Bronchial epithelial cell (primary cell): ENCODE measurements at regions not wholly inside any gene's neighbourhood (a gene's known extent, or its start where the extent isn't known, plus 50 kb on each side); places are given as distances from the start of the nearest gene placed in this dataset.

ENCODE experiments used
- DNase-seq: peaks from one replicate; pipeline ENCODE4 v3.0.0-alpha.2; 2010; ENCODE audit warnings: low read depth
- FAIRE-seq: peaks from 2 replicates; lab custom pipeline; 2011; peaks lifted over from hg19 to GRCh38; lab: Jason Lieb, UNC
- H3K27me3 ChIP-seq: 2 replicates; pipeline ENCODE4 v1.5.1; 2011; ENCODE audit warnings: low read length; ENCODE audit not compliant: control insufficient read depth, insufficient read depth
- H3K36me3 ChIP-seq: 2 replicates; pipeline ENCODE4 v1.5.1; 2011; ENCODE audit warnings: low read length; ENCODE audit not compliant: control insufficient read depth, insufficient read depth
- H3K4me3 ChIP-seq: 2 replicates; pipeline ENCODE4 v1.5.1; 2011; ENCODE audit warnings: mild to moderate bottlenecking, low read depth, low read length, control low read depth
- TF ChIP-seq, protein P1 (sequence below): IDR thresholded peaks from 2 replicates; pipeline ENCODE4 v1.5.1; 2011; ENCODE audit warnings: mild to moderate bottlenecking, moderate library complexity, low read length, control low read depth, inconsistent platforms; ENCODE audit not compliant: insufficient read depth, severe bottlenecking

DNA sequence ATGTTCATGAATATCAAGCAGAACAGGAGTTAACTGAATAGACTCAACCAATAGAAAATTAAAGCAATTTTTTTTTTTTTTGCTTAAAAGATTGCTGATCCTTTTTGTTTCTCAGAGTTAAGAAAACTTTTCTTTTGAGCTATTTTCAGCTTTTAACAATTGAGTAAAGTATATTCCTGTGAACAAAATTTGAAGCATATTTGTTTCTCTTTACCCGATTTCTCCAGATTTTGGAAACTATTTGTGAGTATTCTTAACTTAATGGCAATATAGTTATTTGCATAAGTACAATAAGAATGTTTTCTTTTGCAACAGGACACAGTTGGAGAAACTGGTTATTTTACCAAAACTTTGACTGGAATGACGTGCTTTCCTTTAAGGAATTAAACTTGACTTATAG is 53.4 kb upstream of the C15orf39 start:
- Histone ChIP-seq H3K4me3 (no peak overlapping the region), H3K27me3 (peaks cover 1% of the 10 kb centered on the region), H3K36me3 (no peaks in the 10 kb centered on the region)
- TF ChIP-seq, protein P1, sequence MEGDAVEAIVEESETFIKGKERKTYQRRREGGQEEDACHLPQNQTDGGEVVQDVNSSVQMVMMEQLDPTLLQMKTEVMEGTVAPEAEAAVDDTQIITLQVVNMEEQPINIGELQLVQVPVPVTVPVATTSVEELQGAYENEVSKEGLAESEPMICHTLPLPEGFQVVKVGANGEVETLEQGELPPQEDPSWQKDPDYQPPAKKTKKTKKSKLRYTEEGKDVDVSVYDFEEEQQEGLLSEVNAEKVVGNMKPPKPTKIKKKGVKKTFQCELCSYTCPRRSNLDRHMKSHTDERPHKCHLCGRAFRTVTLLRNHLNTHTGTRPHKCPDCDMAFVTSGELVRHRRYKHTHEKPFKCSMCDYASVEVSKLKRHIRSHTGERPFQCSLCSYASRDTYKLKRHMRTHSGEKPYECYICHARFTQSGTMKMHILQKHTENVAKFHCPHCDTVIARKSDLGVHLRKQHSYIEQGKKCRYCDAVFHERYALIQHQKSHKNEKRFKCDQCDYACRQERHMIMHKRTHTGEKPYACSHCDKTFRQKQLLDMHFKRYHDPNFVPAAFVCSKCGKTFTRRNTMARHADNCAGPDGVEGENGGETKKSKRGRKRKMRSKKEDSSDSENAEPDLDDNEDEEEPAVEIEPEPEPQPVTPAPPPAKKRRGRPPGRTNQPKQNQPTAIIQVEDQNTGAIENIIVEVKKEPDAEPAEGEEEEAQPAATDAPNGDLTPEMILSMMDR = no peak
- FAIRE-seq (no peak), DNase-seq (no peak)

DNA sequence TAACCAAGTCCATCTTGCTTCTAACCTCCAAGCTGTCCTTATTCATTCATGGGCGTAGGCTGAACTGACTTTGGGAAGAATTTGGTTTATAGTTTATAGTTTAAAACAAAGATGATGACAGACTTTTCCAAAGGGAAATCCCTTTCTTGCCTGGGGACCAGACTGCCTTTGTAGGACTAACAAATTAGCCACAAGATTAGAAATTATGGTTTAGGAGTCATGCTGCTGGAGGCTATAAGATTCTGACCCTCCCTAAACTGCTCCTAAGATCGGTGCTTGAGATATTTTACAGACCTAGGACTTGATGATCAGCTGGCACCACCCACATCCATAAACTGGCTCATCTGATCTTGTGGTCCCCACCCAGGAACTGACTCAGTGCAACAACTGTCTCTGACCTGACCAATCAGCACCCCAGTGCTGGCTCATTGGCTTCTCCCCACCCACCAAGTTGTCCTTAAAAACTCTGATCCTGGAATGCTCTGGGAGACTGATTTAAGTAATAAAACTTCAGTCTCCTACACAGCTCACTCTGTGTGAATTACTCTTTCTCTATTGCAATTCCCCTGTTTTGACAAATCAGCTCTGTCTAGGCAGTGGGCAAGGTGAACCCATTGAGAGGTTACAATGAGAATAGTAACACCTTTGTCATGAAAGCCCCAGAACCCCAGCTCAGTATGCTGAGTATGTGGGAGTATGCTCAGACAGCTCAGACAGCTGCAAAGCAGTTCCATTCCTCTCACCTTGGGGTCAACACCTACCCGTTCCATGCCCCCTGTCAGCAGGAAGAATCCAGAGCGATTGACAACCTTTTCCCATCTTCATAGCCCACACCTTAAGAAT is 51.6 kb upstream of the C15orf39 start:
- Histone ChIP-seq H3K27me3 (peaks cover 1% of the 10 kb centered on the region), H3K4me3 (no peak overlapping the region), H3K36me3 (no peaks in the 10 kb centered on the region)
- DNase-seq (peak; percentile 81), FAIRE-seq (peak; percentile 43)
- TF ChIP-seq, protein P1 = no peak

DNA sequence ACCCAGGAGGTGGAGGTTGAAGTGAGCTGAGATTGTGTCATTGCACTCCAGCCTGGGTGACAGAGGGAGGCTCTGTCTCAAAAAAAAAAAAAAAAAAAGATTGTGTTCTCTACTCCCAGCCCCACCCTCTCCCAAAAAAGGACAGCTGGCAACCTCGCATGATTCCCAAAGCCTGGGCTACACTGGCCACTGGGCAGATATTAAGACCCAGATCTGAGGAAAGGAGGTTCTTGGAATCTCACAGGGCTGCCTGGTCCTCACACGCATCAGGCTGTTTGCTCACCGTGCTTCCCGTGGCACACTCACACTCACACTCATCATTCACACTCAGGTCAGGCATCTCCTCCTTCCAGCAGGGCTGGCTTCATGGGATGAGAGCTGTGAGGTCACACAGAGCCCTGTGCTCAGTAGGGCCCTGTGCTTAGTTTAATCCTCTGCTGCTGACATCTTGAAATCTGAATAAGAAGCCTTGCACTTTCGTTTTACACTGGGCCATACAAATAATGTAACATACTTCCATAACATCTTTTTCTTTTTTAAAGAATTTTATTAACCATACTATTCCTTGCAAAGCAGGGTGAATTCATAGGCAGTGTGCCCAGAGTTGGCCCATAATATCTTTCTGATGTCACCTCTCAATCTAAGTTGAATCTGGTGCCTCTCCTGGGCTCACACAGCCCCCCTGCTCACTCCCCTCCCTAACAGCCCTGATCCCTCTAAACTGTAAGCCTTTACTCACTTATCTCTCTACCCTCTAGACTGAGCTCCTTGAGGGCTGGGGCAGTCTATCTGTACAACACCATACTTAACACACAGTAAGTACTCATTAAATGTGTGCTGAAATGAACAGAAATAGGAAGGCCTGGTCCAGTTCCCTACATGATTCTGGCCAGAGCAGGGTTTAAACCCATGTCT is 50.2 kb upstream of the C15orf39 start:
- H3K27me3 ChIP-seq = peaks cover 1% of the 10 kb centered on the region
- no peak for FAIRE-seq
- no peak for DNase-seq
- no peaks in the 10 kb centered on the region for H3K36me3 ChIP-seq
- TF ChIP-seq, protein P1 = no peak
- H3K4me3 ChIP-seq = no peak overlapping the region
